Spleen (tissue), 11 donors: ENCODE measurements at regions not wholly inside any gene's neighbourhood (a gene's known extent, or its start where the extent isn't known, plus 50 kb on each side); places are given as distances from the start of the nearest gene placed in this dataset.

Experiments used
- DNase-seq: peaks from one replicate; pipeline ENCODE4 v3.0.0-alpha.2; 2020
- H3K27ac ChIP-seq, 8 donors: fragments of 200-600 bp; sonication (generic) in 7 of 8; 1 replicate in 4 of 8; 2 replicates in 4 of 8; pipeline versions ENCODE4 v1.5.0 to v1.8.0; 2016 to 2021; ENCODE audit warnings: inconsistent platforms in 4 of 8, mild to moderate bottlenecking in 4 of 8, moderate library complexity in 1 of 8
- H3K27me3 ChIP-seq, 7 donors: fragments of 200-600 bp; sonication (generic) in 6 of 7; replicated peaks in 1 of 7; 1 replicate in 4 of 7; 2 replicates in 3 of 7; pipeline versions ENCODE4 v1.5.0 to v1.8.0; 2016 to 2021; ENCODE audit warnings: inconsistent platforms in 3 of 7, mild to moderate bottlenecking in 1 of 7
- H3K36me3 ChIP-seq, 6 donors: fragments of 200-600 bp; sonication (generic) in 5 of 6; 1 replicate in 4 of 6; 2 replicates in 2 of 6; pipeline versions ENCODE4 v1.5.0 to v1.8.0; 2016 to 2021; ENCODE audit warnings: inconsistent platforms in 2 of 6
- H3K4me1 ChIP-seq, 6 donors: fragments of 200-600 bp; sonication (generic) in 5 of 6; 1 replicate in 3 of 6; 2 replicates in 3 of 6; pipeline versions ENCODE4 v1.5.0 to v1.8.0; 2016 to 2021; ENCODE audit warnings: inconsistent platforms in 3 of 6
- H3K4me3 ChIP-seq, 8 donors: fragments of 200-600 bp; sonication (generic) in 7 of 8; 1 replicate in 4 of 8; 2 replicates in 4 of 8; pipeline versions ENCODE4 v1.5.0 to v1.8.0; 2016 to 2021; ENCODE audit warnings: inconsistent platforms in 4 of 8, mild to moderate bottlenecking in 4 of 8, moderate library complexity in 2 of 8
- H3K9me3 ChIP-seq, 8 donors: fragments of 200-600 bp; sonication (generic) in 7 of 8; 1 replicate in 4 of 8; 2 replicates in 4 of 8; pipeline versions ENCODE4 v1.5.0 to v1.8.0; 2016 to 2021; ENCODE audit warnings: inconsistent platforms in 4 of 8
- POLR2A ChIP-seq, 3 donors: fragments of 450-650 bp; IDR thresholded peaks; one replicate each; pipeline ENCODE4 v1.5.1; 2017; ENCODE audit warnings: antibody characterized with exemption in 3 of 3, mild to moderate bottlenecking in 1 of 3
- POLR2AphosphoS5 ChIP-seq, 3 donors: sonication (generic); formaldehyde crosslinking; IDR thresholded peaks; one replicate each; pipeline ENCODE4 v1.5.1; 2017; ENCODE audit warnings: antibody characterized with exemption in 3 of 3
- WGBS, 5 donors: extraction: QIAGEN DNeasy Blood & Tissue Kit in 3 of 5; methylation state at CpG; one replicate each; pipeline versions ENCODE4 v1.1.5 to v1.1.7; 2013 to 2018; 5-methylcytosine and 5-hydroxymethylcytosine counted together
- intact Hi-C: fragments of 100-400 bp; cut with DNase I; formaldehyde crosslinking; loops from one replicate; pipeline ENCODE4 v1.15.0; 2023; ENCODE audit warnings: low total_unique reads
- TF ChIP-seq, protein P1 (sequence below), 11 experiments: fragments of 200-600 bp in 7 of 11; fragments of 450-650 bp in 4 of 11; sonication (generic) in 4 of 11; IDR thresholded peaks in 8 of 11; conservative IDR thresholded peaks in 3 of 11; 1 replicate in 7 of 11; 2 replicates in 4 of 11; pipeline versions ENCODE4 v1.4.0 to v1.8.0; 2016 to 2021; ENCODE audit warnings: antibody characterized with exemption in 11 of 11, inconsistent platforms in 4 of 11, mild to moderate bottlenecking in 1 of 11
- donor health status: healthy with polysubstance abuse.
- donor health status: DM: no; HTN: no; CAD: no; lungs with moderate emphysema.
- donor health status: DM: no; HTN: no; CAD: no.
- donor health status: Bipolar disorder and iron deficiency.
- donor health status: healthy.
- donor health status: DM: no; HTN: no; CAD: no.
- donor health status: DM: yes; HTN: yes; CAD: no.

GRCh38 chr11:23751280-23751679 is 745.6 kb upstream of the LUZP2 start:
- Histone ChIP-seq H3K4me1 (no peaks in the 10 kb centered on the region), H3K27ac (no peak overlapping the region), H3K9me3 (peaks cover 0 to 6% (median 0%) of the 10 kb centered on the region in 8 donors), H3K4me3 (no peak overlapping the region), H3K27me3 (no peaks in the 10 kb centered on the region), H3K36me3 (no peaks in the 10 kb centered on the region)
- TF ChIP-seq, protein P1, sequence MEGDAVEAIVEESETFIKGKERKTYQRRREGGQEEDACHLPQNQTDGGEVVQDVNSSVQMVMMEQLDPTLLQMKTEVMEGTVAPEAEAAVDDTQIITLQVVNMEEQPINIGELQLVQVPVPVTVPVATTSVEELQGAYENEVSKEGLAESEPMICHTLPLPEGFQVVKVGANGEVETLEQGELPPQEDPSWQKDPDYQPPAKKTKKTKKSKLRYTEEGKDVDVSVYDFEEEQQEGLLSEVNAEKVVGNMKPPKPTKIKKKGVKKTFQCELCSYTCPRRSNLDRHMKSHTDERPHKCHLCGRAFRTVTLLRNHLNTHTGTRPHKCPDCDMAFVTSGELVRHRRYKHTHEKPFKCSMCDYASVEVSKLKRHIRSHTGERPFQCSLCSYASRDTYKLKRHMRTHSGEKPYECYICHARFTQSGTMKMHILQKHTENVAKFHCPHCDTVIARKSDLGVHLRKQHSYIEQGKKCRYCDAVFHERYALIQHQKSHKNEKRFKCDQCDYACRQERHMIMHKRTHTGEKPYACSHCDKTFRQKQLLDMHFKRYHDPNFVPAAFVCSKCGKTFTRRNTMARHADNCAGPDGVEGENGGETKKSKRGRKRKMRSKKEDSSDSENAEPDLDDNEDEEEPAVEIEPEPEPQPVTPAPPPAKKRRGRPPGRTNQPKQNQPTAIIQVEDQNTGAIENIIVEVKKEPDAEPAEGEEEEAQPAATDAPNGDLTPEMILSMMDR (IDR thresholded peaks at IDR 0.05 in 8 of 11, conservative IDR thresholded peaks at IDR 0.05 in 3 of 11): no peak
- TF ChIP-seq POLR2AphosphoS5 (IDR thresholded peaks at IDR 0.05): no peak
- no peak for TF ChIP-seq POLR2A (IDR thresholded peaks at IDR 0.05)
- intact Hi-C loops: no loop called here
- 70 to 92% (median 80%) methylated on average over 2 of the region's 2 CpGs for WGBS, 5 donors
- no peak for DNase-seq

DNA sequence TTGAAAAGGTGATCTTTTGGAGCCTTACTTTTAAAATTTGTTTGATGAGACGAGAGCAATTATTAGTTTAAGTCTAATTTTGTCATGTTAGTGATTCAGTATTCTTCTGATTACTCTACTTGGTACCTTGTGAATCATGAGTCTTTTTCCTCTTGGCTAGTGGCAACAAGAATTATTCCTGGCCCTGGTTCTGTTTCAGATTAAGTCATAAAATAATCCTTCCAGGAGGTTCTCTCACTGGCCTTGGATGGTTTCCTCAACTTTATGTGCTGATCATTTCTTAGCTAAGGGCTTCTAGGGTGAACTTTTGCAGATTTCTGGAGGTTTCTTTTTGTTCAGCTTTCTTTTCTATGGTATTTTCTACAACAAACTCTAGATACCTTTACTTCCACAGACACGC is 741.8 kb upstream of the LUZP2 start:
- Histone ChIP-seq H3K4me1 (no peaks in the 10 kb centered on the region), H3K27me3 (no peaks in the 10 kb centered on the region), H3K36me3 (no peaks in the 10 kb centered on the region), H3K9me3 (peaks cover 0 to 15% (median 0%) of the 10 kb centered on the region in 8 donors), H3K4me3 (no peak overlapping the region), H3K27ac (no peak overlapping the region)
- intact Hi-C loops: no loop called here
- WGBS, 5 donors: 82 to 90% (median 87%) methylated on average over 2 of the region's 2 CpGs
- TF ChIP-seq, protein P1 (IDR thresholded peaks at IDR 0.05 in 8 of 11, conservative IDR thresholded peaks at IDR 0.05 in 3 of 11): no peak
- TF ChIP-seq POLR2AphosphoS5 (IDR thresholded peaks at IDR 0.05) (no peak), POLR2A (IDR thresholded peaks at IDR 0.05) (no peak)
- DNase-seq: no peak

DNA sequence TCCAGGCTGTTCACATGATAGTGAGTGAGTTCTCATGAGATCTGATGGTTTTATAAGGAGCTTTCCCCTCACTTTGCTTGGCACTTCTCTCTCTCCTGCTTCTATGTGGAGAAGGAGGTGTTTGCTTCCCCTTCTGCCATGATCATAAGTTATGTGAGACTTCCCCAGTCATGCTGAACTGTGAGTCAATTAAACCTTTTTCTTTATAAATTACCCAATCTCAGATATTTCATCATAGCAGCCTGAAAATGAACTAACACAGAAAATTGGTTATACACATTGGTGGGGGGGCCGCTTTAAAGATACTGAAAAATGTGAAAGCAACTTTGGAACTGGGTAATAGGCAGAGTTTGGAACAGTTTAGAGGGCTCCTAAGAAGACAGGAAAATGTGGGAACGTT is 741.1 kb upstream of the LUZP2 start:
- Histone ChIP-seq H3K36me3 (no peaks in the 10 kb centered on the region), H3K4me1 (no peaks in the 10 kb centered on the region), H3K27me3 (no peaks in the 10 kb centered on the region), H3K27ac (no peak overlapping the region), H3K4me3 (no peak overlapping the region), H3K9me3 (peaks cover 0 to 15% (median 0%) of the 10 kb centered on the region in 8 donors)
- no peak for TF ChIP-seq POLR2A (IDR thresholded peaks at IDR 0.05)
- no peak for TF ChIP-seq POLR2AphosphoS5 (IDR thresholded peaks at IDR 0.05)
- TF ChIP-seq, protein P1 (IDR thresholded peaks at IDR 0.05 in 8 of 11, conservative IDR thresholded peaks at IDR 0.05 in 3 of 11): no peak
- intact Hi-C loops: no loop called here
- WGBS, 5 donors: 59 to 86% (median 67%) methylated on average over 2 of the region's 2 CpGs
- no peak for DNase-seq

- H3K27me3 ChIP-seq: no peaks in the 10 kb centered on the region
- H3K9me3 ChIP-seq: peaks cover 0 to 11% (median 0%) of the 10 kb centered on the region in 8 donors
- 72 to 83% (median 81%) methylated on average over 2 of the region's 2 CpGs for WGBS, 5 donors
- TF ChIP-seq POLR2A (IDR thresholded peaks at IDR 0.05): no peak
- TF ChIP-seq, protein P1 (IDR thresholded peaks at IDR 0.05 in 8 of 11, conservative IDR thresholded peaks at IDR 0.05 in 3 of 11): no peak
- no peaks in the 10 kb centered on the region for H3K4me1 ChIP-seq
- DNase-seq: no peak
- no peaks in the 10 kb centered on the region for H3K36me3 ChIP-seq
- intact Hi-C loops: no loop called here
- H3K27ac ChIP-seq: no peak overlapping the region
- H3K4me3 ChIP-seq: no peak overlapping the region
Observed at GRCh38 chr11:23759489-23759888, 737.4 kb upstream of the LUZP2 start.
